ENCODE measurements at regions not wholly inside any gene's neighbourhood (a gene's known extent, or its start where the extent isn't known, plus 50 kb on each side); places are given as distances from the start of the nearest gene placed in this dataset.

DNA sequence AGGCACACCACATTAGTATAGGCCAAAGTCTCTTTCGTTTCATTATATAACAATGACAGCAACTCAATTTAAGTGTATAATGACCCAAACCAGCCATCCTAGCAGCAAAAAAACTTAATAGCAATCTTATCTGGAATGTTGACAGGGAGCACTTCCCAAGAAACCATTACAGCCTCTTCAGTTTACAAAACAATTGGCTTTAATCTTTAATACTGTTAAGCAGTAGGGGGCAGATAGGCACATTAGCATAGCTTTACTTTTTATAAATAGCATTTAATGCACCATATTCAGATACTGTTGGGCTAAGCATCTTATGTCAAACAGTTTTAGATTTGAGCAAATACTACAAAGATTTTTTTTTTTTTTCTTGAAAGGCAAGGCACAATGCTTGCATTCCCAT lies 193.3 kb upstream of the MAP3K7 start:
- H2AFZ ChIP-seq (ENCODE audit: low read length), result no peak overlapping the region
- no peaks in the 10 kb centered on the region for H3K4me1 ChIP-seq (ENCODE audit: insufficient read depth, low read length)
- H3K79me2 ChIP-seq (ENCODE audit: insufficient read depth, low read length), result no peaks in the 10 kb centered on the region
- no peak overlapping the region for H3K56ac ChIP-seq (ENCODE audit: insufficient read length, low read depth, low read length)
- H3K14ac ChIP-seq (ENCODE audit: insufficient read depth, low read length), result no peak overlapping the region
- H4K5ac ChIP-seq (ENCODE audit: insufficient read length, low read depth, low read length), result no peak overlapping the region
- no peak overlapping the region for H2BK12ac ChIP-seq (ENCODE audit: insufficient read length, low read depth, low read length)
- H3K4me3 Mint-ChIP-seq, result no peak overlapping the region
- no peak overlapping the region for H3K27ac ChIP-seq (ENCODE audit: insufficient read length, low read depth, low read length)
- no peak overlapping the region for H2AK5ac ChIP-seq (ENCODE audit: insufficient read length, low read length)
- H3K36me3 Mint-ChIP-seq (ENCODE audit: insufficient read depth in 1 of 3, low read depth in 3 of 3), result no peaks in the 10 kb centered on the region; a peak in 1 of 7 replicates
- H3K79me1 ChIP-seq (ENCODE audit: insufficient read depth, low read depth, low read length, poor library complexity, severe bottlenecking), result no peaks in the 10 kb centered on the region
- no peak overlapping the region for H3T11ph ChIP-seq (ENCODE audit: low read length)
- no peak overlapping the region for H4K8ac ChIP-seq (replicated peaks; ENCODE audit: insufficient read length, low read depth, low read length)
- no peak overlapping the region for H2BK15ac ChIP-seq (ENCODE audit: low read depth, low read length)
- H2BK5ac ChIP-seq (ENCODE audit: insufficient read length, low read length), result no peak overlapping the region
- DNase-seq, result no peak
- TF ChIP-seq, protein P1, sequence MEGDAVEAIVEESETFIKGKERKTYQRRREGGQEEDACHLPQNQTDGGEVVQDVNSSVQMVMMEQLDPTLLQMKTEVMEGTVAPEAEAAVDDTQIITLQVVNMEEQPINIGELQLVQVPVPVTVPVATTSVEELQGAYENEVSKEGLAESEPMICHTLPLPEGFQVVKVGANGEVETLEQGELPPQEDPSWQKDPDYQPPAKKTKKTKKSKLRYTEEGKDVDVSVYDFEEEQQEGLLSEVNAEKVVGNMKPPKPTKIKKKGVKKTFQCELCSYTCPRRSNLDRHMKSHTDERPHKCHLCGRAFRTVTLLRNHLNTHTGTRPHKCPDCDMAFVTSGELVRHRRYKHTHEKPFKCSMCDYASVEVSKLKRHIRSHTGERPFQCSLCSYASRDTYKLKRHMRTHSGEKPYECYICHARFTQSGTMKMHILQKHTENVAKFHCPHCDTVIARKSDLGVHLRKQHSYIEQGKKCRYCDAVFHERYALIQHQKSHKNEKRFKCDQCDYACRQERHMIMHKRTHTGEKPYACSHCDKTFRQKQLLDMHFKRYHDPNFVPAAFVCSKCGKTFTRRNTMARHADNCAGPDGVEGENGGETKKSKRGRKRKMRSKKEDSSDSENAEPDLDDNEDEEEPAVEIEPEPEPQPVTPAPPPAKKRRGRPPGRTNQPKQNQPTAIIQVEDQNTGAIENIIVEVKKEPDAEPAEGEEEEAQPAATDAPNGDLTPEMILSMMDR (conservative IDR thresholded peaks at IDR 0.05), result no peak
- H3K27me3 ChIP-seq (ENCODE audit: insufficient read depth, low read length), result no peaks in the 10 kb centered on the region
- no peak overlapping the region for H3K18ac ChIP-seq (ENCODE audit: insufficient read length, low read depth, low read length)
- no peaks in the 10 kb centered on the region for H4K20me1 ChIP-seq (ENCODE audit: control insufficient read depth, insufficient read depth, insufficient read length)
- peaks cover 0 to 3% of the 10 kb centered on the region in 2 experiments; a peak in 1 of 5 replicates for H3K9me3 Mint-ChIP-seq
- no peak overlapping the region for H4K91ac ChIP-seq (ENCODE audit: insufficient read length, low read depth, low read length)
- no peak overlapping the region for H3K23ac ChIP-seq (ENCODE audit: insufficient read length, low read depth, low read length)
- H3K23me2 ChIP-seq (ENCODE audit: insufficient read length, low read depth, low read length, poor library complexity, severe bottlenecking), result no peaks in the 10 kb centered on the region
- H2BK120ac ChIP-seq (ENCODE audit: low read depth, low read length, poor library complexity, severe bottlenecking), result no peak overlapping the region
- no CpG with 5 or more reads among the region's 1 CpG for WGBS (ENCODE audit: extremely low coverage, insufficient read length, low lambda C conversion rate)
- H2BK20ac ChIP-seq (ENCODE audit: low read depth, low read length, poor library complexity, severe bottlenecking), result no peak overlapping the region
- peaks cover 31 to 38% of the 10 kb centered on the region in 2 experiments for H3K4me1 Mint-ChIP-seq
- no peak overlapping the region for H3K9ac ChIP-seq (ENCODE audit: extremely low read depth, insufficient read length, low read length)
- H3K4me2 ChIP-seq (ENCODE audit: insufficient read depth, insufficient read length, low read length), result no peak overlapping the region
- no peaks in the 10 kb centered on the region for H3K9me3 ChIP-seq (ENCODE audit: control insufficient read depth, low read depth, low read length)
- peak overlapping the region in 1 of 3 experiments; percentile 30; a peak in 3 of 7 replicates for H3K27ac Mint-ChIP-seq
- no peaks in the 10 kb centered on the region for H3K27me3 Mint-ChIP-seq (ENCODE audit: low read depth)
- no peak overlapping the region for H3K4ac ChIP-seq (ENCODE audit: low read depth, low read length)

All from H9 (cell line).